Duodenal mucosa (tissue), 2 donors: ENCODE measurements at regions not wholly inside any gene's neighbourhood (a gene's known extent, or its start where the extent isn't known, plus 50 kb on each side); places are given as distances from the start of the nearest gene placed in this dataset.
"Not testable (repeated sequence)": the region's sequence is repeated elsewhere in the genome, so short reads cannot be mapped to it uniquely, and the experiment has no call there.

Source experiments
- H3K27ac ChIP-seq: one replicate; pipeline ENCODE4 v1.7.0; 2013; ENCODE audit warnings: low read depth, low read length
- H3K27me3 ChIP-seq, 2 donors: one replicate each; pipeline ENCODE4 v1.7.0; 2013; ENCODE audit warnings: low read length in 2 of 2, control low read depth in 1 of 2; ENCODE audit not compliant: insufficient read depth in 2 of 2, control insufficient read depth in 1 of 2
- H3K36me3 ChIP-seq, 2 donors: one replicate each; pipeline ENCODE4 v1.7.0; 2013; ENCODE audit warnings: low read length in 2 of 2, control low read depth in 1 of 2; ENCODE audit not compliant: insufficient read depth in 2 of 2, control insufficient read depth in 1 of 2
- H3K4me1 ChIP-seq, 2 donors: one replicate each; pipeline ENCODE4 v1.7.0; 2013; ENCODE audit warnings: low read length in 2 of 2, control low read depth in 1 of 2; ENCODE audit not compliant: insufficient read depth in 2 of 2, control insufficient read depth in 1 of 2
- H3K4me3 ChIP-seq, 2 donors: one replicate each; pipeline ENCODE4 v1.7.0; 2013; ENCODE audit warnings: low read length in 2 of 2, low read depth in 1 of 2
- H3K9ac ChIP-seq, 2 donors: one replicate each; pipeline ENCODE4 v1.7.0; 2013; ENCODE audit warnings: low read length in 2 of 2, low read depth in 1 of 2
- H3K9me3 ChIP-seq, 2 donors: one replicate each; pipeline ENCODE4 v1.7.0; 2013; ENCODE audit warnings: low read length in 2 of 2, control low read depth in 1 of 2; ENCODE audit not compliant: control insufficient read depth in 1 of 2

- H3K36me3 ChIP-seq, H3K9me3 ChIP-seq, H3K4me1 ChIP-seq, H3K27ac ChIP-seq, H3K4me3 ChIP-seq, H3K9ac ChIP-seq, H3K27me3 ChIP-seq: not testable (repeated sequence)
Observed at GRCh38 chr16:88223696-88224095, 159.1 kb upstream of the ZNF469 start.

DNA sequence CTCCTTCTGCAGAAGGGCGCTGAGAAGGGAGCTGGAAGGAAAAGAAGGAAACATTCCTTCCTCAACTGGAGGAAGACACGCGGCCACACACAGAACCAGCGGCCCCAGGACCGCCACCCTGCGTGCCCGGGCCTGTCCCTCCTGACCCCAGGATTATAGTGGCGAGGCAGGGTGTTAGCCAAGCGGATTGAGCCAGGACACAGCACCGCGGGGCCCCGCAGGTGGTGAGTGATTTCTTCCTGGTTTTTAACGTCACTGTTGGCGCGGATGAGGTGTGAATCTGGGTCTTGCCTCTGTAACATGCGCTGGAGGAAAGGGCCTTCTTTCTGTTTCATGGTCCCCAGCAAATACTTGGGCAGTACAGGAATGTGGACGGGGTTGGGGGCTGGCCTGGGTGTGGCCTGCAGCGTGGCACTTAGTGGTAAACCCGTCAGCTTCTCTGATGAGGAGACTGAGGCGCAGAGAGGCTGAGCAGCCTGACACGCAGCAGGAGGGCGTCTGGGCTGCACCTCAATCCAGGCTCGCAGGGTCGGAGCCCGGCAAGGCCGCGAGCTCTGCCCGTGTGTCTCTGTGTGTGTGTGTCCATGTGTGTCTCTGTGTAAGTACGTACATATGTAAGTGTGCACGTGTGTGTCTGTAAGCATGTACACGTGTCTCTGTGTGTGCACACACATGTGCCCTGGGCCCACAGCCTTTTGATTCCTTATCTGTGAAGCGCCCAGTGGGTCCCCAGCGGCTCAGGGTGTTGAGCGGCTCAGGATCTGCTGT, 158.4 kb upstream of the ZNF469 start:
- H3K36me3 ChIP-seq, H3K9me3 ChIP-seq, H3K4me1 ChIP-seq, H3K27ac ChIP-seq, H3K4me3 ChIP-seq, H3K27me3 ChIP-seq, H3K9ac ChIP-seq: not testable (repeated sequence)

- H3K4me3 ChIP-seq, H3K36me3 ChIP-seq, H3K27me3 ChIP-seq, H3K9me3 ChIP-seq, H3K27ac ChIP-seq, H3K4me1 ChIP-seq, H3K9ac ChIP-seq: not testable (repeated sequence)
Observed at GRCh38 chr16:88225640-88226230, 157.0 kb upstream of the ZNF469 start.

DNA sequence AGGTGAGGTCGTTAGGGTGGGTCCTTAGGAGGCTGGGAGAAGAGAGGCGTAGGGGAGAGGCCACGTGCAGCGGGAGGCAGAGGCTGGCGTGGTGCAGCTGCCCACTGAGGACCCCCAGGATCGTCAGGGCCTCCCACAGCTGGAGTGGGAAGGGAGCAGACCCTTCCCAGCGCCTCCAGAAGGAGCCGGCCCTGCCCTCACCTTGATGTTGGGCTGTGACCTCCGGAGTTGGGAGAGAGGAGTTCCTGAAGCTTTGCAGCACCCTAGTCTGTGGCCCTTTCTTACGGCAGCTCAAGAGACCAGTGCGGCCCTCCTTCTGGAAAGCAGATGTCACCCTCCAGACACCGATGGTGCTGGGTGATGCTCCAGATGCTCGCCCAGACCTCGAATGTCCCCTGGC, 156.5 kb upstream of the ZNF469 start:
- not testable (repeated sequence) for H3K27ac ChIP-seq, H3K9ac ChIP-seq, H3K27me3 ChIP-seq, H3K4me1 ChIP-seq, H3K36me3 ChIP-seq, H3K9me3 ChIP-seq, H3K4me3 ChIP-seq

DNA sequence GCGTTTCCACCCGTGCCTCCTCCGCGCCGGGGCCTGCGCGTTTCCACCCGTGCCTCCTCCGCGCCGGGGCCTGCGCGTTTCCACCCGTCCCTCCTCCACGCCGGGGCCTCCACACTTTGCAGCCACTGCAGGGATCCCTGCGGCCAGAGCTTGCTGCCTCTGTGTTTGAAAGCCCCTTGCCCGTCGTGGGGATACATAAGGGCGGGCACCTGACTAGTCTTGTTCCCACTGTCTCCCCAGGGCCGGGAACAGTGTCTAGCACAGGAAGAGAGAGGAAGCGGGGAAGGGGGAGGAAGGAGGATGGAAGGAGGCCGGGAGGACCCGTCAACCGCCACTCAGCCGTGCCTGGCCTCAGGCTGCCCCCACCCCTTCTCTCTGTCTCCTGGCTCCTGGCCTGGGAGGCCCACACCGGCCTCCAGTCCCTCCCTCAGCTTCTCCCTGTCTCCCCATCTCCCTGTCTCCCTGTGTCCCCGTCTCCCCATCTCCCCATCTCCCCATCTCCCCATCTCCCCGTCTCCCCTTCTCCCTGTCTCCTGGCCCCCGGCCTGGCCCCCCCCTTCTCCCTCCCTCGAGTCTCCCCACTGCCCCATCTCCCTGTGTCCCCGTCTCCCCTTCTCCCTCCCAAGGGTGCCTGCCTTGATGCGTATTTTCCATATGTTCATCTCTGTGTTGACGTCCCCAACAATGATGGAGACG, 155.6 kb upstream of the ZNF469 start:
- H3K4me3 ChIP-seq, H3K27ac ChIP-seq, H3K36me3 ChIP-seq, H3K27me3 ChIP-seq, H3K4me1 ChIP-seq, H3K9me3 ChIP-seq, H3K9ac ChIP-seq: not testable (repeated sequence)

DNA sequence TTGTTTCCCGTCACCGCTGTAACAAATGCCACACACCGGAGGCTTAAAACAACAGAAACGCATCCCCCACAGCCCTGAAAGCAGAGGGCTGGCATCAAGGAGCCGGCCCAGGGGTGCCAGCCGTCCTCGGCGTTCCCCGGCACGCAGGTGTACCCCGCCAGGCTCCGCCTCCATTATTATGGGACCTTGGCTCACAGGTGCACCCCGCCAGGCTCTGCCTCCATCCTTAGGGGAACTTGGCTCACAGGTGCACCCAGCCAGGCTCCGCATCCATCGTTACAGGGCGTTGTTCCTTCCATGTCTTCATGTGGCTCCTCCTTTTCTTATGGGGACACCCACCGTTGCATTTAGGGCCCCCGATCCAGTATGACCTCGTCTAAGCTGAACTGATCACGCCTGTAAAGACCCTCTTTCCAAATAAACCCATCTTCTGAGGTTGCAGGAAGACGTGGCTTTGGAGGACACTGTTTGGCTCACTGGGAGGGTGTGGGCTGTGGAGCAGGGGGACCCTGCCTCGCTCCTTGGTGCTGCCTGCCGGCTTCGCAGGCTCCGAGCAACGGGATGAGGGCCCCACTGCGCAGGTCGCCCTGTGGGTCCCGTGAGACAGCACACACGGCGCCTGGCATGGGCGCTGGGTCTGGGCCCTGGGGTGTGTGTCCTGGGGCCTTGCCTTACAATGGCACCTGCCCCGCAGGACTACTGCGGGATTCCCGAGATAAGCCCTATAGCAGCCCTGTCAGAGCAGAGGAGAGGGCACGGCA, 154.9 kb upstream of the ZNF469 start:
- not testable (repeated sequence) for H3K27me3 ChIP-seq, H3K4me3 ChIP-seq, H3K9me3 ChIP-seq, H3K36me3 ChIP-seq, H3K4me1 ChIP-seq, H3K9ac ChIP-seq, H3K27ac ChIP-seq

- H3K9me3 ChIP-seq, H3K4me3 ChIP-seq, H3K36me3 ChIP-seq, H3K4me1 ChIP-seq, H3K27ac ChIP-seq, H3K9ac ChIP-seq, H3K27me3 ChIP-seq: not testable (repeated sequence)
Observed at GRCh38 chr16:88228751-88229150, 154.0 kb upstream of the ZNF469 start.

GRCh38 chr16:88229710-88230109, 153.0 kb upstream of the ZNF469 start:
- H3K4me1 ChIP-seq, H3K36me3 ChIP-seq, H3K9ac ChIP-seq, H3K4me3 ChIP-seq, H3K9me3 ChIP-seq, H3K27me3 ChIP-seq, H3K27ac ChIP-seq: not testable (repeated sequence)

DNA sequence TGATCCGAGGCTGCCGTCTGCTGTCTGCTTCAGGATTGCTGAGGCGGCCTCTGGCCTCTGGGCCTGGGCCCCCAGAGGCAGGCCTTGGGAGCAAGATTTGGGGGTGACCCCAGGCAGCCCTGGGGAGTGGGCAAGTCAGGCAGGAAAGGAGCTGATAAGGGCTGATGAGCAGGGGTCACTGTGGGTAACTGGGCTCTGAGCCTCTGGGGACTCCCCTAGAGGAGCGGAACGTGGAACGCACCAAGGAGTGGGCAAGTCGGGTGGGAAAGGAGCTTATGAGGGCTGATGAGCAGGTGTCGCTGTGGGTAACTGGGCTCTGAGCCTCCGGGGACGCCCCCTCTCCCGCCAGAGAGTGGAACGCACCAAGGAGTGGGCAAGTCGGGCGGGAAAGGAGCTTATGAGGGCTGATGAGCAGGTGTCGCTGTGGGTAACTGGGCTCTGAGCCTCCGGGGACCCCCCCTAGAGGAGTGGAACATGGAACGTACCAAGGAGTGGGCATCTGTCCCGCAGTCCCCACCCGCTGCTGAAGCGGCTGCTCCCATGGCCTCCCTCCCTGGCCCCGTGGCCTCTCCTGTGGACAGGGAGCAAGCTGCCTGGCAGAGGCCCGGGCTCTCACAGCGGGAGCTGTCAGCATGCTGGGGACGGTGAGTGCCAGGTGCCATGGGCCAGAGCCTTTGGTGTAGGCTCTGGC, 152.3 kb upstream of the ZNF469 start:
- not testable (repeated sequence) for H3K4me1 ChIP-seq, H3K36me3 ChIP-seq, H3K9me3 ChIP-seq, H3K9ac ChIP-seq, H3K4me3 ChIP-seq, H3K27me3 ChIP-seq, H3K27ac ChIP-seq
